ENCODE measurements at regions not wholly inside any gene's neighbourhood (a gene's known extent, or its start where the extent isn't known, plus 50 kb on each side); places are given as distances from the start of the nearest gene placed in this dataset.

DNA sequence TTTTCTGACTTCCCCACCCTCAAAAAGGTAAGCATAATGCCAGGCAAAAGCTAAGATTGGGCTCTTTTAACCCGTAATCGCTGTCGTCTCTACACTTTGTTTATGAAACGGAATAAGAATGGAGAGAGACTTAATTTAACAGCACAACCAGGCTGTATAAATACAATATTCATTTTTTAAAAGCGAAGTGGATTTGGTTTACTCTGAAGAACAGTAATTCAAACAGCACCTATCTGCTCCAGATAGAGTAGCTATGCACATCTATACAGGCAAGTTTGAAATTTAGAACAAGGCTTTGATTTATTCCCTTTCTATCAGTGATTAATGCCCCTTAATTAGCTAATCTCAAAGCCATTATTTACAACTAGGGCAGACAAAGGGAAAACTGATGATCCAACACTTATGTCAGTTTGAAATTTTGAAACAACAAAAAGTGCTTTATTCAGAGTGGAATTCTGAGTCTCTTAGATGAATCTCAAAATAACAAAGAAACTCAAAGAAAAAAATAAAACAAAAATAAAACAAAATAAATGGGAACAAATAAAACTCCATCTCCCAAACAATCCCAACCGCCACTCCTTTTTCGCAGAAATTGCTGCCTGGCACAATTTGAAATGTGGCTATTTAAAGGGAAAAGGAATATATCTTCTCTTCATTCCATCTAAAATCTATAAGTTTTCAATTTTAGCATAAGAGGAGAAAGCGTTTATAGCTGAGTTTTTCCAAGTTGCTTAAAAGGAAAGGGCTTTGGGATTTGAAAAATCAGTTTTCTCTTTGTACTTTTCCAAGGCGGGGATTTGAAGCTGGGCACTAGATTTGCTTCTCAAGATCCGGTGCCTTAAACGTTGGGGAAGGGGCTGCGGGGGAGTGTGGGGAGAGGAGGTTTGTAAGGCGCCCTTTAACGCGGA is 298.6 kb downstream of the PARP8 start:
- no peak for DNase-seq

DNA sequence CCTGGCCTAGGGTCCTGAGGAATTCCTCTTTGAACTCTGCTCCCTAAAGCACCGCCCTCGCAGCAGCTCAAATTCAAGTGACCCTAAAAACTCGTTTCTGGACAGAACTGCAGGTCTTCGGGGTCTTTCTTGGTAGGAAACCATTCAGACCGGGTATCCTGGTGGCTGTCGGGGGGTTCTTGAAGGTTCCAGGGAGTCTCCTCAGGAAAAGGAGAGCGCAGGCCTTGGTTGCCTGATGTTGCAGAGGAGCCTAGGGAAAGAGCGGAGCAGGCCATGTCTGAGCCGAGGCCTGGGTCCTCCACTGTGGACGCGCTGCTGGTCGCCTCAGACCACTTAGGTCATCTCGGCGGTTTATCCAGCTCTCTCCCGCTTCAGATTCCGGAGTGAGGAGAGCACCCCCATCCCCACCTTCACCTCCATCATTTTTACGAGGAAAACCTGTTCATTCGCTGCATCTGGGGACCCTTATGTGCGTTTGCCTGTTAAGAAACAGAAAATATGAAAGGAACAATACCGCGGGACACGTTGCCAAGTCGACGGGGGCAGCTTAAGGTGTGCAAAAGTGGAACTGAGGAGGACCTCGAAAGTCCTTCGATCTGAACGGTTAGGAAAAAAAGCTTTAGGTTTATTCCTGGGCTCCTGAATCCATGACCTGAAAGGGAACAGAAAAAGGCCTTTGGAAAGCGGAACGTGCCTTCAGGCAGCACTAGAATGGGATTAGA is 299.4 kb downstream of the PARP8 start:
- DNase-seq, result no peak

DNA sequence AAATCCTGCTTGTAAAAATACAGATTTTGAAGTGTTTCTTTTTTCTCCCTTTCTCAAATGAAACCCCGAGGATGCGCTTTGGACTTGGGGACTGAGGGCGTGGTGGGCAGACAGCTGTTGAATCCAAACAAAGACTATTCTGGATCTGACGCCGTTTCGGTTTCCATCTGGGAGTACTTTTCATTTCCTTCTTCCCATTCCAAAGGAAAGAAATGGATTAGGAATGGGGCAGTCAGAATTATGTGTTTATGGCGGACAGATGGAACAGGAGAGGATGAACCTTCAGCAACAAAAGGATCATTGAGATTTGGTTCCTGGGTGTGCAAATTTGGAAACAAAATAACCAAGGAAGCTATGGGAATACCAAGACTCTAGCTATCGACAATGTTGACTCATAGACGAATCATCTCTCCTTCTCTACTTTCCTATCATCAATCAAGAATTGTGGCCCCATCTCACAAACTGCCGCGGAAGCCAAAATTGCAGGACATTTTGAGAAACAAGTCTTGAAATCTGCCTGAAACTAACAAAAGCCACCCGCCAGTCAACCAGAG is 300.6 kb downstream of the PARP8 start:
- DNase-seq, result no peak

DNA sequence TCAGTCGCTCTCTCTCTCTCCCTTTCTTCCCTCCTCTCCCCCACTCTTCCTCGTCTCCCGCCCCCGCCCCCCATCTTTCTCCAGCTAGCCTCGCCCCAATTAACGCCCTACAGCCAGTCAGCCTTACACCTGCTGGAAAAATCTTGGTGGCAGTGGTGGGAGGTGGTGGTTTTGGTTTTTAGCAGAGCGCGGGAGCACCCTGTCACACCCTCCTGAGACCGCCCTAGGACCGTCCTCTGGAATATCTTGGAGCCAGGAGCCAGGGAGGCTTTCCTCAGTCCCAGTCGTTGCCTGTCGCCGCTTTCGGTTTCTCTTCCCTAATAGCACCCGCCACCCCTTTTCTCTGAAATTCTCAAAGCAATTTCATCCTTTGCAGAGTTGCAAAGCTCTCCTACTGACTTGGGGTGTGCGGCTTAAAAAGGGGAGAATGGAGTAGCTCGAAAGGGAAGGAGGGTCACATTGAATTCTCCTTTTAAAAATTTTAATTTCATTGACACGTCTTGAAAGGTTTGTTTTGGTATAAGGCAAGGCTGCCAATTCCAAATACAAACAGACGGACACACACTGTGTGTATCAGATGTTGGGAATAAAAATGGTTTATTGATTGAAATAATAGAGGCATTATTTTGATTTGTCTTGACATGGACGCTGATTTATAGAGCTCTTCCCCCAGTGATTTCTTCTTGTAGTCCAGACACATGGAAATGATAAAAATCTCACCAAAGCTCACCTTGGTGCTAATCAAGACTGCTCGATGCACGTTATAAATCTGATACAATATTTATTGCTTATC is 301.3 kb downstream of the PARP8 start:
- no peak for DNase-seq

DNA sequence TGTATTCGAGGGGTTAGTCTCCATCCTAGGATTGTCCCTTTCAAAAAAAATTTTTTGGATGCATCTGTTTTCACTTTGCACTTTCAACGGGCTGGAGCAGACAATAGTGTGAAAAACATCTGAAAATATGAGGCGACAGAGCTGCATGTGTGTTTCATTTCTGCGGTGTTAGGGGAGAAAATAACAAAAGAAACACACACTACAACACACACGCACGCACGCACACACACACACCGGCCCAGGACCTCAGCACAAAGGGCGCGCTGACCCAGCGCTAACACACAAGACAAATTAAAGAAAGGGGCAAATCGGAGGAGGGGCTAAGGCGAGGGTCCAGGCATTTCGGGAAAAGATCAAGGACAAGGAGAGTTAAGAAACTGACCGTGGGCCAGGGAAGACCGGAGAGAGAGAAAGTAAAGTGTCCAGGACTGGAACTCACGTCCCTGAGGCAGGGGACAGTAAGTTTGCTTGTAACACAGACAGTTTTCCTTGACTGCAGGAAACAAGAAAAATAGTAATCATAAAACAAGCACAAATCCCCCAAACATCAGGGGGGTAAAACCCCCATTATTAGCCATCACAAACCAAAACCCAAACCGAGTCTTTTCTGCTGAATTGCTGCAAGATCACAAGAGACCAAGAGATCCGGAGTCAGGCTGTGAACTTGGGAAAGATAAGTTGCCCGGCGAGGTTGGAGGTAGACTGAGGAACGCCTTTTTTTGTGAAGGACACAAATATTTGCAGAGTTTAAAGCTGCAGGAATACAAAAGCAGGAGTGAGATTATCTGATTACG is 302.1 kb downstream of the PARP8 start:
- no peak for DNase-seq

DNA sequence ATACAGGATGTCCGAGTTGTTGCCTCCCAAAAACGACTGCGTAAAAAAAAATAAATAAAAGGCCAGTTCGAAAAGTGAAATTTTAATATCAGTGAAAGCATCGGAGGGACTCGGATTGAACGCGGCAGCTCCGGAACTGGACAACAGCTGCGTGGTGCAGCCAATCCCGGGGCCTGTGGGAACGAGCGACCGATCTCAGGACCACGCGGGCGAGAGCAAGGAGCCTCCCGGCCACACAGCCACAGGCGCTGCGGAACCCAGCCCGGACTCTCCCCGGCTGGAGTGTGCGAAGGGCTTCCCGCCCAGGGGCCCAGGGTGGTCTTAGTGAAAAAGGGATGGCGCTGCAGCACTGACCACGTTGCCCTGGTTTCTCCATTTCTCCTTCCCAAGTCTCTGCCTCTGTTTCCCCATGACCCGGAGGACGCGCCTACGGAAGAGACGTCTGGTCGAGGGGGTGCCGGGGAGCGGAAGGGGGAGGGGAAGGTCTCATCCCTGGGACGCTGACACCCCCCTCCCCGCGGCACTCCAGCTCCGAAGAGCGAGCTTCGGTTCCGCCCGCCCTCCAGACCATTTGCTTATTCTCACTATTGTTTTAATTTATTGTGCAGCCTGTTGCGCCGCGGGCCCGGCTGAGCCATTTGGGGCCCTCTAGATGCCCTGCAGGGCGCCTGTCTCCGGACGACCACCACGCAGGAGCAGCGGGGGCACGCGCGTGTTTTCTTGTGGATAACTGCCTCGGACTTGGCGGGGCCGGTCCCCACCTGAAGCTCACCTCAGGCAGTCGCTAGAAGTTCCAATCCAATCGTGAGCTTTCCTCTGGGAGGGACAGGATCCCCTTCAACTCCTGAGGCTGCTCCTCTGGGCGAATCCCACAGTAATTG is 303.0 kb downstream of the PARP8 start:
- DNase-seq, result no peak

DNA sequence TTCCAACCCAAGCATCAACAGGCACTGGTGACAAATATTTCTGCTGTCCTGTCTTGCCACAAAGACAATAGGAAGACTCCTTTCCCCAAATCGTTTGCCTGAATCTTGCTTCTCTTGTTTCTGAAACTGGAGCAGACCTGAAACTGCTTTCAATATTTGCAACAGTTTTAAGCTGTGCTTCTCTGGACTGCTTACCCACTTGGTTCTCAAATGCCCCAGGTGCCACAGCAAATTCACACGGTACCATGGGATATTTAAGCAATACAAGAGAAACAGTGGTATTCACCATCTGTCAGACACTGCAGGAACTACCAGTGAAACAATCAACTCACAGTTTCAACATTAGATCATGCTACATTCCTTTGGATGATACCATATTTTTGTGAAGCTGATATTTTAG is 309.4 kb downstream of the PARP8 start:
- no peak for DNase-seq

DNA sequence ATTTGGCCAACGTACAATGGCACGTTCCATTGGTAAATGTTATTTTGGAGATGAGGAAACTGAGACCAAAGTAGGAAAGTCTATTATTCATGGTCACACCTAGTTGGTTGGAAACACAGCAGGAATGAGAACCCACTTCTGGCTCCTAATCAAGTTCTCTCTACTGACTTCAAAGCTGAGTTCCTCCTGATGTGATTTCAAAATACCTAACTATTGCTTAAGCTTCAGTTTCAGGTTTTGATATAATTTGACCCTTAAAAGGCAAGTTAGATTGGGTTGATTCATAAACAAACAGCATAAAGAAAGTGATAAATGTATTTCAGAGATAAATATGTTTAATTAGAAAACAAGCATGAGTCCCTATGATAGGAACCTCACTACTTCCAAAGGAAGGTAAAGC is 312.5 kb downstream of the PARP8 start:
- no peak for DNase-seq

DNA sequence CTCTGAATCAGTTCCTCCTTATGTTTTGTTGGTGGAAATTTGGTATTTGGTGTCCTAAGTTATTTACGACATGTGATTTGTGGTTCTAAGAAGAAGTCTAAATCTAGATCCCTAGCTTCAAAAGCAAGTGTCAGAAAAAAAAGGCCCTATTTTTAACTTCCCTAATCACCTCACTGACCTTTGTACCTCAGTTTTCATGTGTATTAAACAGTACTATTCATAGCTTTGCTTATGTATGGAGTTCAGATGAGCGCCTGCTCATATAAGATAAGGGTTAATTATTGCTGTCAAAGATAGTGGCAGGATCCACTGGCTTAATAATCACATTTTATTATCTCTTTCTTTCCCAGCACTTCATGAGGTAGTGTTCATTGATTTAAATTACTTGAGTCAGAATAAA is 318.2 kb downstream of the PARP8 start:
- DNase-seq, result no peak

DNA sequence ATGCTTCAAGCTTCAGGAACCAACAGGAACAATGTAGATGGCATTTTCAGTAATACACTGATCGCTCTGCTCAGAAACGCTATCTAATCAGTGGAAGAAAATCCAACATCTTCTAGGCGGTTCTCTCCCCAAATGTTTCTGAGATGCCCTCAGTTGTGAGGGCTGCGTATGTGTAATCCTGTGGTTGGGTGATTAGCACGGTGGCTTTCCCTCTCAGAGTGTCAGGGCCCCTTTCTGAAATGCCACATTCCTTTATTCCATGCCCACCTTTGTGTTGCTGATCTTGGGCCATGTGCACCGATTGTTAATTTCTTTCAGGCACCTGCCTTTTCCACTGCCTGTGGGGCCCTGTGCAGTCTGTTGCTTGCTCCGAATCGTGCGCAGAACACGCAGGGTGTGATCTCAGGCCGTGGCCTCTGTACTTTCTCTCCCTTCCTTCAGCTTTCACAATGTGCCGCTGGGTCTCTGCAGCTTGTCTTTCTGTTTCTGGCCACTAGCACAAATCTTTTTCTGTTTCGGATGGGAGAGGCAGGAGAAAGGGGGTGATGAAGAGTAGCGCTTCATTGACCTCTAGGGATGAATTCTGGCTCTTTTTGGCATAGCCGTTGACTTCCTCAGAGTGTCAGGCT is 324.0 kb downstream of the PARP8 start:
- no peak for DNase-seq

DNA sequence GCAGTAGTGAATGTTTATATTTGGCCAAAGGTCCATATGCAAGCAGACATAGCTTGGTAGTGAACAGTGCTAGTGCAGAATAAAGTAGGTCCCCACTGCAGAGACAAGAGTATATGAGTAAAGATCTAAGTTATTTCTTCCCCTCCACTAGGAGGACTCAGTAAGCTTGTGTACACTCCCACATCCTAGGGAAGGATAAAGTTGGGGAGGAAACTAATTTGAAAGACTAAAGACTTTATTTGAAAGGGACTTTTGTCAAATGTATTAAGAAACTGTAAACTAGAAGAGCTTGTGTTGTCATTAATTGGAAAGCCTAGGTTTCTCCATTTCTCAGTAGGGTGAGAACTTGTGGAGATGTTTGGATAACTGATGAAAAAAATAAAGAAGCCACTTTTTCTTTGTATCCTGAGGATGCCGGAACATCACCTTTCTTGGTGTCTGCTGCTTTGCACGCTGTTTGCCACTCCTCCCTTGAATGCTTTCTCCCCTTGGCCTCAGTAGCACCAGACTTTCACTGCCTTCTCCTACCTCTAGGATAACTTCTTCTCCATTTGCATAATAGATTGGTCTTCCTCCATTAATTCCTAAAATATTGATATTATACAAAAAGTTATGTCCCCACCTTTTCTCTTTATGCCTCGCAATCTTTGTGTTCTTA is 329.0 kb downstream of the PARP8 start:
- DNase-seq, result no peak

DNA sequence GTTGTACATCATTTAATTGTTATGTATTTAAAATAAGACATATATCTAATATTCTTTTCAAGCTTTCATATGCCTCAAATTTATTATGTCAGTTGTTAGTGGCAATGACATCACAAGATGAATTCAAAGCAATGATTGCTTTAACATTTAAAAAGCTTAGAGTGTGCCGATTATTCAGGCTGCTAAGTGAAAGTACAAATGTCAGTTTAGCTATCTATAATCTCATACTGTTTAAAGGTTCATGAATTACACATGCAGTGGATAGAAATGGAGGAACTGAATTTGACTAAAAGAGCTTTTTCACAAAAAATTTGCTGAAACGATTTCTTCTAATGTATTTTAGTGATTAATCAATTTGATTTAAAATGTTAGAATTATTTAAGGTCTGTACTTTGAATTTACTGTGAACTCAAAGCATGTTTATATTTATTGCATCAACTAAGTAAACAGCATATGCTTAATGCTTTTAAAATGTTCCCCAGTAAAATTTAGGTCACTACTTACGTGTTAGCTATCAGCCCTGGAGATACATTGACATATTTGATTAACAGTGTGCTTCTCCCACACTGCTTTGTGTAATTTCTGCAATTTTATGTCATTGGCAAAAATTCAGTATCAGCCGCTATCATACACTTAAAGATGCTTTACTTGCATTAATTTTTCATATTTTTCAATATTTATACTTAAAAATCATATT is 334.9 kb downstream of the PARP8 start:
- DNase-seq, result no peak

DNA sequence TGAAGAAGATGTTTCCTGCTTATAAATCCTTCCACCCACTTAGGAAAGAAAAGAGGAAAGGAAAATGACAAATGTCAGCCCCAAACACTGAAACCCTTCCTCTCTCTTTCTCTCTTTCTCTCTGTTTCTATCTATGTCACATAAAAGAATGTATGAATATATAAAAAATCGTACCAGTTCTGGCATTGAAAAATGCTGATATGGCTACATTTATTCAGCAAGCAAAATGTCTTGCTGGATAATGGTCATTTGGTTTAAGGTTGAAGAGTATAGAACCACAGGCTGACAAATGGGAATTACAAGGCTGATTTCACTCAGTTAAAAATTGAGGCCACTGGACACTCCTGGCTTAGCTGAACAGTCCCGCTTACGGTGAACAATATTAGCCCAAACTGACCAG is 335.9 kb downstream of the PARP8 start:
- DNase-seq, result no peak

DNA sequence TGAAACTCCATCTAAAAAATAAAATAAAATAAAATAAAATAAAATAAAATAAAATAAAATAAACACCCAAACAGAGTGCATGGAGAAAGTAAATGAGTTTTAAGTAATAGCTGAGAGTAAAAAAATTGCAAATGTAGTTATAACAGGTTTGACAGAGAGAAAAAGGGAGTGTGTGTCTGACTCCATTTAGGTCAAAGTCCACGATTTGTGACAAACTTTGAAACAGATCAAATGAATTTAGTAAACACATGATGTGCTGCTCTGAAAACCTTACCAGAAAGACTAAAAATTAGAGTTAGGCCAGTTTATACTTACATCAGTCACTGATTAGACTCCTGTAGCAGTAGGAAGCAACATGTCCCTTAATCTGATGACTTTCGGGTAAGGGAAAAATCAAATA is 346.6 kb downstream of the PARP8 start:
- DNase-seq, result no peak

DNA sequence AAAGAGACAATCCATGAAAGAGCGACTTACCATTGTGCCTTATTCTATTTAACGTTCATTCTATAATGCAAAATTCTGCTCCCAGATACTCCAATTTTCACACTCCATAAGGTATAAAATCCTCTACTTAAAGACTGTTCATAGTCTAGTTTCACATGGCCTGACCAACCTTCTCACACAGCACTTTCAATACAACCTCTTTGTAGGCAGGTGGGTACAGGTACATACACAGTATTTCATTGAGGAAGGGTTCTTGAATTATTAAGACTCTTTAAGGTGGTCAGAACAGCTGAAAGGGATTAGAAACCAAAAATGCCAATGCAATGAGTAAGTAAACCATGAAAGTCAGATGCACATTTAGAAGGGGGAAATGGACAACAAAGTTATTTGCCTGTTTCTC is 352.0 kb downstream of the PARP8 start:
- DNase-seq, result no peak

DNA sequence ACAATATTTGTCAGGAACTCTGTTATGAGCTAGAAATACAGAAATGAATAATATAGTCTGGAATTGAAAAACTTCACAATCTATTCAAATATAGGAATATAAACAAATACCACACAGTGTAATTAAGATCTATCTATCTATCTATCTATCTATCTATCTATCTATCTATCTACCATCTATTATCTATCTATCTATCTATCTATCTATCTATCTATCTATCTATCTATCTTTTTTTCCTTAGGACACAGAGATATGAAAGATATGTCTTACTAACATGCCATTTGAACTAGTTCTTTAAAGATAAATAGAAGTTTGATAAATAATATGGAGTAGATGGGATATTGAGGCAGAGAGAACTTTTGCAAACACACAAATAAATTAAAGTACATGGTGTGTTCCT is 357.8 kb downstream of the PARP8 start:
- DNase-seq, result no peak

DNA sequence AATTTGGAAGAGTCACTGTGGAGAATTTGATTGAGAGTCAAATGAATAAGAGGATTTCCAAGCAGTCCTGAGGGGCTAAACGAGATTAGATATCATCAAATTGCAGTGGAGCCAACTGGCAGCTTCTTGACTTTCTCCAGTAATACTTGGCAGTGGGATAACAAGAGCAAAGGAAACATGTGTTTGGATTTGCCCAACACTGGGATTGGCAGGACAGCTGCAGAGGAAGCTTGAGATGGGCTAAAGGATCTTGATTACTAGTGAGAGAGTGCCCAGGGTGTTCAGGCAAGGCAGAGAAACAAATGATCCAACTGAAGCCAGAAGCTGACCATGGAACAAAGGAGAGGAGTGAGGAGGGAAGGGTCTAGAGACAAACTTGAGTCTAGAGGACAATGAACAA is 356.0 kb upstream of the ISL1 start:
- DNase-seq, result no peak

DNA sequence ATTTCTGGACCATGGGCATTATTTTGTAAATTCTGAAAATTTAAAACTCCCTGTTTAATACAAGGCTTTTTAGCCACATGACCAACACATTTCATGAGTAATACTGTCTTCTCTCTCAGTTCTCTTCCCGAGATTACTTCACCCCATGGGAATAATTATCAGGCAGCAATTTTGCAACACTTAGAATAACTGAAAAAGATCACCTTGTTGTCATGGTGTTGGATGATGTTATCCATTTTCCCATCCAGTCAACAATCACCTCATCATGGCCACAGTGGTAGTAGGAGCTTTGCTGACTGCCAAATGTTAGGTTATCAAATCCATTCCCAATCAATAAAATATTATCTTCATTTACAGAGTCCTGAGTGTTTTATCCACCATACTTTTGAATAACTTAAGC is 354.9 kb upstream of the ISL1 start:
- DNase-seq, result no peak

DNA sequence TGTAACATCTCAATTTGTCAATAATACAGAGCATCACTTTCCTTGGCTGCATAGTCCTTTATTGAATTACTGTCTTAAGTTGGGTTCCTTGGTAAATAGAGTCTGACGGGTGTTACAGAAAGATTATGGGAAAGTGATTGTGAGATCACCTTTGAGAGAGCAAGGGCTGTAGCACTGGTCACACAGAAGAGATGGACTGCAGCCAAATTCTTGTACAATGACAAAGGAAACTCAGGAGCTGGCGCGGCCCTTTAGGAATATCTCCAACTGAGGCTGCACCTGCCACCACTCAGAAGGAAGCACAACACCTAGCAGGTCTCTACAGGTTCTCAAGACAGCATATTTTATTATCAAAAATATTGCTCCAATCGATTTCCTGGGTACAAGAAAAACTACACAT is 350.0 kb upstream of the ISL1 start:
- no peak for DNase-seq
